Tibial nerve (tissue), 3 donors: ENCODE measurements at regions not wholly inside any gene's neighbourhood (a gene's known extent, or its start where the extent isn't known, plus 50 kb on each side); places are given as distances from the start of the nearest gene placed in this dataset.

Experiments
- CTCF ChIP-seq, 5 experiments: fragments of 200-600 bp in 3 of 5; fragments of 450-650 bp in 2 of 5; sonication (generic) in 3 of 5; IDR thresholded peaks; one replicate each; pipeline ENCODE4 v1.5.1; 2016 to 2019; ENCODE audit warnings: antibody characterized with exemption in 5 of 5, mild to moderate bottlenecking in 3 of 5, moderate library complexity in 2 of 5
- POLR2A ChIP-seq, 2 donors: fragments of 450-650 bp; IDR thresholded peaks; one replicate each; pipeline ENCODE4 v1.6.1; 2017; ENCODE audit warnings: antibody characterized with exemption in 2 of 2, mild to moderate bottlenecking in 2 of 2, moderate library complexity in 2 of 2

- TF ChIP-seq CTCF (IDR thresholded peaks at IDR 0.05) (no peak), POLR2A (IDR thresholded peaks at IDR 0.05) (no peak)
These were observed 128.5 kb upstream of the LGALSL start for GRCh38 chr2:64325477-64325851.
